Psoas muscle (tissue), 7 donors: ENCODE measurements at regions not wholly inside any gene's neighbourhood (a gene's known extent, or its start where the extent isn't known, plus 50 kb on each side); places are given as distances from the start of the nearest gene placed in this dataset.

Experiments used
- ATAC-seq, 4 donors: fragments of 200-7000 bp; cut with Tn5 transposase; one replicate each; pipeline ENCODE4 v1.9.1; 2020; ENCODE audit warnings: moderate library complexity in 3 of 4, mild to moderate bottlenecking in 2 of 4
- DNase-seq, 2 donors: peaks; one replicate each; pipeline ENCODE4 v3.0.0-alpha.2; 2020
- H3K27ac ChIP-seq: fragments of 200-600 bp; one replicate; pipeline ENCODE4 v1.8.0; 2022
- H3K27me3 ChIP-seq, 3 donors: fragments of 200-600 bp in 1 of 3; one replicate each; pipeline versions ENCODE4 v1.6.1 to v1.8.0; 2013 to 2022; ENCODE audit warnings: low read length in 2 of 3, mild to moderate bottlenecking in 2 of 3, moderate library complexity in 1 of 3; ENCODE audit not compliant: insufficient read depth in 3 of 3
- H3K36me3 ChIP-seq, 2 donors: fragments of 200-600 bp in 1 of 2; one replicate each; pipeline versions ENCODE4 v1.6.1 to v1.8.0; 2013 to 2022; ENCODE audit warnings: low read depth in 1 of 2, mild to moderate bottlenecking in 1 of 2, moderate library complexity in 1 of 2; ENCODE audit not compliant: insufficient read depth in 1 of 2
- H3K4me1 ChIP-seq: fragments of 200-600 bp; one replicate; pipeline ENCODE4 v1.8.0; 2022
- H3K4me3 ChIP-seq: fragments of 200-600 bp; one replicate; pipeline ENCODE4 v1.8.0; 2022; ENCODE audit warnings: mild to moderate bottlenecking
- H3K9me3 ChIP-seq: fragments of 200-600 bp; one replicate; pipeline ENCODE4 v1.8.0; 2022
- WGBS, 3 donors: extraction: QIAGEN DNeasy Blood & Tissue Kit; methylation state at CpG; one replicate each; pipeline versions ENCODE4 v1.1.6 to v1.1.7; 2013; 5-methylcytosine and 5-hydroxymethylcytosine counted together
- intact Hi-C, 2 donors: fragments of 100-400 bp; cut with DNase I; formaldehyde crosslinking; loops; one replicate each; pipeline versions ENCODE4 v1.11.0 to v1.14.2; 2022
- TF ChIP-seq, protein P1 (sequence below): fragments of 200-600 bp; IDR thresholded peaks from one replicate; pipeline ENCODE4 v1.8.0; 2022; ENCODE audit warnings: antibody characterized with exemption
- donor health status: healthy with polysubstance abuse.
- donor health status: DM: no; HTN: no; CAD: no; lungs with moderate emphysema.
- donor health status: Bipolar disorder and iron deficiency.
- donor health status: healthy.
- donor health status: DM: yes; HTN: yes; CAD: no.
- donor health status: DM: no; HTN: no; CAD: no.
- donor health status: DM: yes; HTN: yes; CAD: no.

DNA sequence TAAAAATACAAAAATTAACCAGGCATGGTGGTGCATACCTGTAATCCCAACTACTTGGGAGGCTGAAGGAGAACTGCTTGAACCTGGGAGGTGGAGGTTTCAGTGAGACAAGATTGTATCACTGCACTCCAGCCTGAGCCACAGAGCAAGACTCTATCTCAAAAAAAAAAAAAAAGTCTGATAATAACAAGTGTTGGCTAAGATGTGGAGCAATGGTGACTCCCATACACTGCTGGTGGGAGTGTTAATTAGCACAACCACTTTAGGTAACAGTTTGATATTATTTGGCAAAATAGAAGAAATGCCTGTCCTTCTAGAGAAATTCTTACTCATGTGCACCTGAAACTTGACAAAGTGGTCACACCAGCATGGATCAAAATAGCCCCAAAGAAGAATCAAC, 106.2 kb upstream of the SLC34A2 start:
- ATAC-seq (no peak), DNase-seq (no peak)
- no peaks in the 10 kb centered on the region for H3K27me3 ChIP-seq
- TF ChIP-seq, protein P1, sequence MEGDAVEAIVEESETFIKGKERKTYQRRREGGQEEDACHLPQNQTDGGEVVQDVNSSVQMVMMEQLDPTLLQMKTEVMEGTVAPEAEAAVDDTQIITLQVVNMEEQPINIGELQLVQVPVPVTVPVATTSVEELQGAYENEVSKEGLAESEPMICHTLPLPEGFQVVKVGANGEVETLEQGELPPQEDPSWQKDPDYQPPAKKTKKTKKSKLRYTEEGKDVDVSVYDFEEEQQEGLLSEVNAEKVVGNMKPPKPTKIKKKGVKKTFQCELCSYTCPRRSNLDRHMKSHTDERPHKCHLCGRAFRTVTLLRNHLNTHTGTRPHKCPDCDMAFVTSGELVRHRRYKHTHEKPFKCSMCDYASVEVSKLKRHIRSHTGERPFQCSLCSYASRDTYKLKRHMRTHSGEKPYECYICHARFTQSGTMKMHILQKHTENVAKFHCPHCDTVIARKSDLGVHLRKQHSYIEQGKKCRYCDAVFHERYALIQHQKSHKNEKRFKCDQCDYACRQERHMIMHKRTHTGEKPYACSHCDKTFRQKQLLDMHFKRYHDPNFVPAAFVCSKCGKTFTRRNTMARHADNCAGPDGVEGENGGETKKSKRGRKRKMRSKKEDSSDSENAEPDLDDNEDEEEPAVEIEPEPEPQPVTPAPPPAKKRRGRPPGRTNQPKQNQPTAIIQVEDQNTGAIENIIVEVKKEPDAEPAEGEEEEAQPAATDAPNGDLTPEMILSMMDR: no peak
- H3K9me3 ChIP-seq: peaks cover 10% of the 10 kb centered on the region
- no peak overlapping the region for H3K4me3 ChIP-seq
- no peaks in the 10 kb centered on the region for H3K36me3 ChIP-seq
- no peak overlapping the region for H3K27ac ChIP-seq
- intact Hi-C loops: no loop called here
- no peaks in the 10 kb centered on the region for H3K4me1 ChIP-seq

DNA sequence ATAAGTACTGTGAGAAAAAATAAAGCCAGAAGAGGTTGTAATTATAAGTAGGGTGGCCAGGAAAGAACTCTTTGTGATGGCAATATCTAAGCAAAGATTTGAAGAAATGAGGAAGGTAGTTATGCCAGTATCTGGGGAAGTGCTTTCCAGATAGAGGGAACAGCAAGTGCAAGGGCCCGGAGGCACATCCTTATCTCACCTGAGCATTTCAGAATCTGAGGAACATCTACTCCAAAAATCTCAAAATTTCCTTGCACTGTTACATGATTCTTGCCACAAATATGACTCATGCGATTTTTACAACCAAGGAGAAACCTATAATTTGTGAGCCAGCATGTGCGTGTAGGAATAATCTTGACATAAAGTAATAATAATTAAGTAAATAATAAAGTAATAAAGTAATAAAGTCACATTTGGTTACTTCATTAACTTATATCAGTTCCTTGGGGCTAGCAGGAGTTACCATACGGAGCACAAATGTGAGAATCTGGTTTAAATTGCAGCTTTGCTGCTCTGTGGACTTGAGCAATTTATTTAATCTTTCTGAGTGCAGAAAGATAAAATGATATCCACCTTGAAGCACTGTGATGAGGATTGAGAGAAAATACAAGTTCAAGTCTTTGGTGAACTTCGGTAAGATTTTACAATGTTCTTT, 105.1 kb upstream of the SLC34A2 start:
- Histone ChIP-seq H3K36me3 (no peaks in the 10 kb centered on the region), H3K27me3 (no peaks in the 10 kb centered on the region), H3K27ac (no peak overlapping the region), H3K9me3 (peaks cover 10% of the 10 kb centered on the region), H3K4me3 (no peak overlapping the region), H3K4me1 (no peaks in the 10 kb centered on the region)
- 72 to 82% (median 75%) methylated on average over 5 of the region's 5 CpGs for WGBS, 3 donors
- ATAC-seq (no peak), DNase-seq (no peak)
- TF ChIP-seq, protein P1: no peak
- intact Hi-C loops: no loop called here

DNA sequence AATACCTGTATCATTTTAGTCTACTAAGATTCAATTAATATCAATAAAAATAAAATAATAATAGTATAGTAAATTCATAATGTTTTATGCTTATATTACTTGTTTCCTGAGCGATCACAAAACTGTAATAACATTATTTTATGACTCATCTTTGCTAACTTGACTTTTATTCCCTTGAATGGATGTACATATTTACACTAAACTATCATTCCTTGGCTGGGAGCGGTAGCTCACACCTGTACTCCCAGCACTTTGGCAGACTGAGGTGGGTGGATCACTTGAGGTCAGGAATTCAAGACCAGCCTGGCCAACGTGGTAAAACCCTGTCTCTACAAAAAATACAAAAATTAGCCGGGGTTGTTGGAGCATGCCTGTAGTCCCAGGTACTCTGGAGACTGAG, 104.0 kb upstream of the SLC34A2 start:
- no peak for DNase-seq
- Histone ChIP-seq H3K36me3 (no peaks in the 10 kb centered on the region), H3K27ac (no peak overlapping the region), H3K4me3 (no peak overlapping the region), H3K9me3 (peaks cover 10% of the 10 kb centered on the region), H3K27me3 (no peaks in the 10 kb centered on the region), H3K4me1 (no peaks in the 10 kb centered on the region)
- TF ChIP-seq, protein P1: no peak
- ATAC-seq: no peak
- intact Hi-C loops: no loop called here
- 67 to 71% (median 67%) methylated on average over 4 of the region's 4 CpGs for WGBS, 3 donors

DNA sequence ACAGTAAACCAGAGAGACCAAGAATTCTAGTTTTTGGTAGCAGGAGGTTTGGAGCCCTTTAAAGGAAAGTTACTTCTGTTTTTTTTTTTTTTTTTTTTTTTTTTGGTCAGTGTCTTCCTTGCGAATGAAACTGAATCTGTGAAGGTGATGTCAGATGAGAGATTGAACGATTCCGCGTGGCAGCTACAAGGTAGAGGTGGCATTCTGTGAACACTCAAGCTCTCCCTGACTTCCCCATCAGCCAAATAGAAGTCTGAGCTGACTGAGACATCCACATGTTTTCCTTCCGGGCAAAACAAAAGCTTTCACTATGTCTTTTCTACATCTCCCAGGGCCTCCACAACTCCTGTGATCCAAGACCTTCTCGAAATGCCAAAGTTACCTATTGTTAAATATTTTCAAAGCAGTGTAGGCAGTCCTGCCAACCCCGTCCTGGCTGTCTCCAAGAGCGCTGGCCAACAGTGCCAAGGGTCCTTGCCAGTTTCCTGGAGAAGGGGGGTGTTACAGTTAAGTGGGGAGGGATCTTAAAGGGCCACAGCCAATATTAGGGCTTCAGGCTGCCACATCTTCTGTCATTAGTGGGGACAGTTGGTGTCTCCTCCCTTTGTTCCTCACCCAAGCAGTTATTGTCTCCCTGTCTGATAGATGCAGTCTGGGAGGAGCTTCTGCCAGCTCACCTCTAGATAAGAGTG, 102.9 kb upstream of the SLC34A2 start:
- no peaks in the 10 kb centered on the region for H3K4me1 ChIP-seq
- TF ChIP-seq, protein P1: no peak
- 18 to 23% (median 19%) methylated on average over 8 of the region's 8 CpGs for WGBS, 3 donors
- DNase-seq (no peak), ATAC-seq (peak in 1 of 4 donors; percentile 49)
- peaks cover 10% of the 10 kb centered on the region for H3K9me3 ChIP-seq
- intact Hi-C loops: no loop called here
- H3K27ac ChIP-seq: no peak overlapping the region
- H3K27me3 ChIP-seq: no peaks in the 10 kb centered on the region
- no peak overlapping the region for H3K4me3 ChIP-seq
- no peaks in the 10 kb centered on the region for H3K36me3 ChIP-seq

DNA sequence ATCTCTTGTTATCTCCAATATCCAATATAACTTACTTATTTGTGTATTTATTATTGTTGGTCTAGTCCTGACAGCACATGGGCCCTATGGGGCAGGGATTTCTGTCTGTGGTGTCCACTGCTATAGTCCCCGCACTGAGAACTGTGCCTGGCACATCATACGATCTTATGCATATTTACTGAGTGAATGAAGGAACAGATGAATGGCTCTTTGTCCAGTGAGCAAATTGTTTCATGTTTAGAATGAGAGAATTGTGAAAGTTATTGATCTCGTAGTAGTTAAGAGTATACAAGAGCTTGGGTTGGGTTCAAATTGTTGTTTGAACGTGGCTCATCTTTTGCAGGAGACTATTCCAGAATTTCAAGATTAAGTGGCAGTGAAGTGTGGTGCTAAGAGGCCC, 96.1 kb upstream of the SLC34A2 start:
- no peak for ATAC-seq
- Histone ChIP-seq H3K36me3 (no peaks in the 10 kb centered on the region), H3K27me3 (no peaks in the 10 kb centered on the region), H3K9me3 (no peaks in the 10 kb centered on the region), H3K4me1 (no peaks in the 10 kb centered on the region), H3K4me3 (no peak overlapping the region), H3K27ac (no peak overlapping the region)
- intact Hi-C loops: no loop called here
- DNase-seq: no peak
- TF ChIP-seq, protein P1: no peak
- 84 to 91% (median 86%) methylated on average over 4 of the region's 4 CpGs for WGBS, 3 donors
